NCI-H2227 (cell line): ENCODE measurements at regions not wholly inside any gene's neighbourhood (a gene's known extent, or its start where the extent isn't known, plus 50 kb on each side); places are given as distances from the start of the nearest gene placed in this dataset.
"Not testable (repeated sequence)": the region's sequence is repeated elsewhere in the genome, so short reads cannot be mapped to it uniquely, and the experiment has no call there.

Experiments
- DNase-seq: peaks from one replicate; lab custom pipeline; 2025; ENCODE audit not compliant: unreplicated experiment; lab: John Stamatoyannopoulos, UW

DNA sequence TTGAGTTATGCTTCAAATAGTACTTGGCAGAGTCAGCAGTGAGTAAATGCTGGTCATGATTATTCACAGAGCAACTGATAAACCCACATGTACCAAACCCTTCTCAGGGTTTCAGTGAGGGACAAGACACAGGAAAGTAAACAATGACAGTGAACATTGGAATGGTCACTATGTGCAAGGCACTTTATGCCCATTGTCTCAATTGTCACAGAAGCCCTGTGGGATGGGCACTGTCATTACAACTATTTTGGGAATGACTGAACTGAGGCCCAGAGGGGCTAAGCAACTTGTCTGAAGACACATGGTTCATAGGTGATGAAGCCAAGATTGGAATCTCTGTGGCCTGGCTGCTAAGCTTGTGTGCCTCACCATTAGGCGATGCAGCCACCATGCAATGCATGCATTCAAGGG is 238.5 kb downstream of the RBM19 start:
- DNase-seq = no peak

DNA sequence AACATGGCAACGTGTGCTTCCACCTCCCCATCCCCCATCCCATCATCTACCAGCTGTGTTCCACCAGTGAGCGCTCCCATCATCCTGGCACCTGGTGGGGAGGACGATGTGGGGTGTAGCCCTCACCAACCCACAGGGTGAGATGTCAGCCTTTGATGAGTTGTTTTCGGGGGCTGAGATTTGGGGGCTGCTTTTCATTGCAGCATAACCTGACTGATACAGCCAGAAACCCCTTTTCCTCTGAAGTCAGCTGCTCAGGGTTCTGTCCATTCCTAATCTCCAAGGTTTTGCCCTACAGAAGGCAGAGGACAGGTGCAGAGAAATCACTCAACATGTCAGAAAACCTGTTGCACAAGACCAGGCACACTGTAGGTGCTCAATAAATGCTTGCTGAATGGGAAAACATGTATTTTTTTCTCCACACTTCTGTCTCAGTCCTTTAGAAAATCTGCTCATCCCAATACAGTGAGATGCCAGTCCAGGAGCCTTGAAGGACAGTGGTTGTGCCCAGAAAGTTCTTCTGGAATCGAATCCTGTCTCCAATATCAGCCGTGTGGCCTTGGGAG is 239.8 kb downstream of the RBM19 start:
- DNase-seq = no peak

- no peak for DNase-seq
Observed at GRCh38 chr12:113725557-113725876, 240.6 kb downstream of the RBM19 start.

GRCh38 chr12:113724794-113725556 is 241.2 kb downstream of the RBM19 start:
- peak; percentile 56 for DNase-seq

- DNase-seq = no peak
Observed at GRCh38 chr12:113723631-113724030, 242.5 kb downstream of the RBM19 start.

GRCh38 chr12:113722747-113723146 is 243.4 kb downstream of the RBM19 start:
- no peak for DNase-seq

DNA sequence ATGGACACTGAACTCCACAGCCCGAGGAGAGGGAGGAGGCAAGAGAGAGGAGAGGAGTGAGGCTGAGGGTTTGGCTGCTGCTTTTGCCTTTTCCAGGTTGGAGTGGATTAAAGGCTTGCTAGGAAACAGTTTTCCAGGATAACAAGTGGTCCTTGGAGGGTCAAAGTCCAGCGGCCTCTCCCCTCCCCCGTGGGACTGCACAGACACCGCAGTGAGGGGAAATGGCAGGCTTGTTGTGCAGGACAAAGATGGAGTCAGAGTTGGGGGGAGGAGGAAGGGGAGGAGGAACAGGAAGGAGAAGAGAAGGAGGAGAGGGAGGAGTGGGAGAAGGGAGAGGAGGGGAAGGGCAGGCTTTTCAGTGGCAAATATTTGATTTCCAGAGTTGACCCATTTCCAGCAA is 245.5 kb downstream of the RBM19 start:
- DNase-seq = no peak

- DNase-seq = no peak
Observed at GRCh38 chr12:113719911-113720591, 246.1 kb downstream of the RBM19 start.

DNA sequence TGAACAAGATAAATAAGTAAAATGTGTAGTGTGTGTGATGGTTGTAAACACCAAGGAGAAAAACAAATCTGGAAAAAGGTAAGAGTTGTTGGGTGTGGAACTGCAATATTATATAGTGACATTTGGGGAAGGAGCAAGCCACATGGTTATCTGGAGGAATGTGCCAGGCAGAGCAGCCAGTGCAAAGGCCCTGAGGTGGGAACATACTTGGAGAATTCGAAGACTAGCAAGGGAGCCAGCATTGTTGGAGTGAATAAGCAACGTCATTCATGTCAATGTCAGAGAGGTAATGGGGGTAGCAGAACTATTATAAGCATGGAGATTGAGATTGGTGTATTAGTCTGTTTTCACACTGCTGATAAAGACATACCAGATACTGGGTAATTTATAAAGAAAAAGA is 241.5 kb upstream of the LHX5 start:
- no peak for DNase-seq

DNA sequence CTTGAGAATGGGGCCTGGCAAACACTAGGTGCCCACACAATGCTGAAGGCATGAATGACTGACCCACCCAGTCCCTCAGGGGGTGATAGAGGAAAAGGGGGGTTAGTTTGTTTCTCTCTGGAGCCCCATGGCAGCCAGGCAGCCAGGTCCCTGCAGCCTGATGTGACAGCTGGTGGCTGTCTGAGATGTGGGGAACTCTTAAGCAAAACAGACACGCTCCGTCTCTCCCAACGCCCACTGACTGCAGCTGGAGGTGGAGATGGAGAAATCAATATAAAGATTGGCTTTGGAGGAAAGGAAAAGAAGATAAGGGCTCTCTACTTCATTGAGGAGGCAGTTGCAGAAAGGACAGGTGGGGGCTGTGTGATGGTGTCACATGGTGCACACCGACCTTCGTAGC is 240.8 kb upstream of the LHX5 start:
- no peak for DNase-seq

- no peak for DNase-seq
Observed at GRCh38 chr12:113710216-113710615, 238.5 kb upstream of the LHX5 start.

DNA sequence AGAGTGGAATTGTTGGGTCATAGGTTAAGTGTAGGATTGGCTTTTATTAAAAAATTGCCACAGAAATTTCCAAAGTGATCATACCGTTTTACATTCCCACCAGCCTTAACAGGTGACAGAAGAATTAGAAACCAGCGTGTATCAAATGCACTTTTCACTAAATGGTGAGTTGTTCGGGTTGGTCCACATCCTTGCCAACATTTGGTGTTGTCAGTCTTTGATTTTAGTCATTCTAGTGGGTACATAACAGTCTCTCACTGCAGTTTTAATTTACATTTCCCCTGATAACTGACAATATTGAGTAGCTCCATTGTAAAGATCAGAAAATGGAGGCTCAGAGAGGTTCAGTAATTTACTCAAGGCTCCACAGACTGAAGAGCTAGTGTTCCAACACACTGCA is 237.8 kb upstream of the LHX5 start:
- DNase-seq = no peak

- no peak for DNase-seq
Observed at GRCh38 chr12:113702836-113703235, 231.2 kb upstream of the LHX5 start.

DNA sequence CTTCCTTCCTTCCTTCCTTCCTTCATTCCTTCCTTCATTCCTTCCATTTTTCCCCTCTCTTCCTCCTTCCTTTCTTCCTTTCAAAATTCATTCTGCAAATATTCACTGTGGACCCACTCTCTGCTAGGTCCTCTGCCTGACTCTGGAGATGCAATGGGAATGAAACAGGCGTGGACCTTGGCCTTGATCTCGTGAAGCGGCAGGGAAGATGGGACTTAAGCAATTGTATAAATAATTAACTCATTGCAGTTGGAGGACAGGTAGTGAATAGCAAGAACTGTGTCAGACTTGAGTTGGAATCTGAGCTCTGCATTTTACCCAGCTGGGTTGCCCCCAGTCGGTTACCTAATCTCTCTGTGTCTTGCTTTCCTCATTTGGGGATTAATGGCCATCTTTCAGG is 230.6 kb upstream of the LHX5 start:
- no peak for DNase-seq

DNA sequence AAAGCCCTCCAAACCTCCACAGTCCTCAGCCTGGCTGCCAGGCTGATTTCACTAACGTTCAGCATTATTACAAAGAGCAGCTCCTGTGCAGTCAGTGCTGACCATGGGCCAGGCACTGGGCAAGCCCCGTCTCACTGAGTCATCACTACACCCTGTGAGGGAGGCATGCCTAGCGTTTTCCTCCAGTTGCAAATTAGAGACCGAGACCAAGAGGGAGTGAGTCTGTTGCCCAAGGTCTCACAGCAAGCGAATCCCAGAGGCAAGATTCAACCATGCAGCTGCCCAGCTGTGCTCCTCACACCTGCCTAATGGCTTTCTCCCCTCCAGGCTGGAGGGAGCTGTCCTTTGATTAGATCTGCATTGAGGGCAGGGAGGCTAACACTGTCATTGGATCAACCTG is 229.3 kb upstream of the LHX5 start:
- no peak for DNase-seq

DNA sequence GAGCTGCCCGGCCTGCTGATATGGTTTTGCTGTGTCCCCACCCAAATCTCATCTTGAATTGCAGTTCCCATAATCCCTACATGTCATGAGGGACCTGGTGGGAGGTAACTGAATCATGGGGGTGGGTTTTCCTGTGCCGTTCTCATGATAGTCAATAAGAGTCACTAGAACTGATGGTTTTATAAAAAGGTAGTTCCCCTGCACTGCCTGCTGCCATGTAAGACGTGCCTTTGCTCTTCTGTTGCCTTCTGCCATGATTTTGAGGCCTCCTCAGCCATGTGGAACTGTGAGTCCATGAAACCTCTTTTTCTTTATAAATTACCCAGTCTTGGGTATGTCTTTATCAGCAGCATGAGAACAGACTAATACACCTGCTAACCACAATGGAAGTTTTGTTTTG is 228.3 kb upstream of the LHX5 start:
- not testable (repeated sequence) for DNase-seq

- DNase-seq = no peak
Observed at GRCh38 chr12:113698510-113698858, 226.8 kb upstream of the LHX5 start.

DNA sequence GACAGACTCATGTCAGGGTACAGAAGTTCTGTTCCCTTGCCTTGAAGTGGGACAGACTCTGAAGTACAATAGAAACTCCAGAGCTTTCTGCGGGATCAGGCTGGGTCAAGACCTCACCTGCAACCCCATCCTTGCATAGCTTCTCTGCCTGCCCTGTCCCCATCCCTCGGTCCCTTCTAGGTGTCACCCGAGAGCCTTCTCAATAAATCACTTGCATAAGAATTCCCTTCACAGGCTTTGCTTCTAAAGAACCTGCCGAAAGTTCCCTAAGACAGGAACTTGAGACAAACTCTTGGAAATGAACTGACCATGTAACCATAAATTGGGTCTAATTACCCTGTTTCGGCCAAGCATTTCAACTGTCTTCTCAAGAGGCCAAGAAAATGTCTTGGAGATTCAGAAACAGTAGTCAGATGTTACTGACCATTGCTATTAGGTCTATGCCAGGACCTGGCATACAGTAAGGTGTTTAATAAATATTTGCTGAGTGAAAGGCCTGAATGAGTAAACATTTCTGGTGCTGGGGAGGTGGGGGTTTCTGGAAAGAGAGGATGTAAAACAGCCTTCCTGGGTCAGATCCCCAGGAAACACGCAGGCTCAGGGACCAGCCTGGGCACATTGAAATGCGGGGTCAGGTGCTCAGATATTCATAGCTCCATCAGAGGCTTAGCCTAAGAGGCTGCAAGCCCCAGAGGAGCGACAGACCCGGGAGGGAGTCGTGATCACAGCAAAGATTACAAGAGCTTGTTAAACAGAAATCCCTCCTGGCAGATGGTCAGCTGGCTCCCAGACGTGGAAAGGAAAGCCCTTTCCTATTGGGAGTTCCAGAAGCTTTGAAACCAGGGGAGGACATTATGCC is 226.2 kb upstream of the LHX5 start:
- peak; percentile 61 for DNase-seq

- no peak for DNase-seq
Observed at GRCh38 chr12:113697104-113697503, 225.4 kb upstream of the LHX5 start.

- no peak for DNase-seq
Observed at GRCh38 chr12:113693693-113694092, 222.0 kb upstream of the LHX5 start.

- no peak for DNase-seq
Observed at GRCh38 chr12:113689047-113689610, 217.5 kb upstream of the LHX5 start.
